Fibroblast of lung (primary cell): ENCODE measurements at regions not wholly inside any gene's neighbourhood (a gene's known extent, or its start where the extent isn't known, plus 50 kb on each side); places are given as distances from the start of the nearest gene placed in this dataset.

Source experiments
- CTCF ChIP-seq, 2 donors: IDR thresholded peaks in 1 of 2; conservative IDR thresholded peaks in 1 of 2; 1 replicate in 1 of 2; 2 replicates in 1 of 2; pipeline ENCODE4 v1.5.1; 2011 to 2012; ENCODE audit warnings: low read length in 2 of 2, control low read depth in 1 of 2, inconsistent platforms in 1 of 2, low read depth in 1 of 2, mild to moderate bottlenecking in 1 of 2
- EZH2 ChIP-seq: IDR thresholded peaks from 2 replicates; pipeline ENCODE4 v1.5.1; 2012; ENCODE audit warnings: low read length, control low read depth, mild to moderate bottlenecking; ENCODE audit errors: missing control alignments

GRCh38 chr15:66864086-66864830 lies 162.2 kb downstream of the SMAD6 start:
- no peak for TF ChIP-seq CTCF (conservative IDR thresholded peaks at IDR 0.05 in 1 of 2, IDR thresholded peaks at IDR 0.05 in 1 of 2; ENCODE audit: low read depth in 1 of 2, low read length in 2 of 2)
- TF ChIP-seq EZH2, result no peak
